Keratinocyte (primary cell): ENCODE measurements at regions not wholly inside any gene's neighbourhood (a gene's known extent, or its start where the extent isn't known, plus 50 kb on each side); places are given as distances from the start of the nearest gene placed in this dataset.

Source experiments
- EZH2 ChIP-seq: IDR thresholded peaks from one replicate; pipeline ENCODE4 v1.6.1; 2012; ENCODE audit warnings: inconsistent platforms, mild to moderate bottlenecking, low read length, moderate library complexity
- TF ChIP-seq, protein P1 (sequence below), 3 experiments: IDR thresholded peaks in 1 of 3; conservative IDR thresholded peaks in 1 of 3; optimal IDR thresholded peaks in 1 of 3; 2 replicates in 2 of 3; 3 replicates in 1 of 3; pipeline versions ENCODE3 to v1.5.1; 2011; ENCODE audit warnings: low read length in 3 of 3, mild to moderate bottlenecking in 3 of 3, moderate library complexity in 2 of 3, control low read depth in 1 of 3, inconsistent platforms in 1 of 3; ENCODE audit not compliant: insufficient read depth in 2 of 3; ENCODE audit errors: extremely low read depth in 1 of 3

DNA sequence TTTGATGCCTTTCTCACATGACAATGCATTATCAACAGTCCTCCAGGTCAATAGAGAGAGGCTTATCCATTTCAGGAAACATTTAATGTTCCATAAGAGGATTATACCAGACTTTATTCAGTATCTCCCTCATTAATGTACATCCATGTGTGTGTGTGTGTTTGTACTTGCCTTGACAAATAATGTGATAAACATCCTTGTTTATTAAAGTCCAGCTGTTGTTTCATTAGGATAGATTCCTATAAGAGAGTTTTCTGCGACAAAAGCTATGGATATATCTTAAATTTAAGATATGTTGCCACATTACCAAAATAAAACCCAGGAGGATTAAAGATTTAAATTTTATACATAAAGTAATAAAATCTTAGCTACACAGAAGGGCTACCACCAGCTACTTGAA is 492.6 kb downstream of the TOX3 start:
- TF ChIP-seq, protein P1, sequence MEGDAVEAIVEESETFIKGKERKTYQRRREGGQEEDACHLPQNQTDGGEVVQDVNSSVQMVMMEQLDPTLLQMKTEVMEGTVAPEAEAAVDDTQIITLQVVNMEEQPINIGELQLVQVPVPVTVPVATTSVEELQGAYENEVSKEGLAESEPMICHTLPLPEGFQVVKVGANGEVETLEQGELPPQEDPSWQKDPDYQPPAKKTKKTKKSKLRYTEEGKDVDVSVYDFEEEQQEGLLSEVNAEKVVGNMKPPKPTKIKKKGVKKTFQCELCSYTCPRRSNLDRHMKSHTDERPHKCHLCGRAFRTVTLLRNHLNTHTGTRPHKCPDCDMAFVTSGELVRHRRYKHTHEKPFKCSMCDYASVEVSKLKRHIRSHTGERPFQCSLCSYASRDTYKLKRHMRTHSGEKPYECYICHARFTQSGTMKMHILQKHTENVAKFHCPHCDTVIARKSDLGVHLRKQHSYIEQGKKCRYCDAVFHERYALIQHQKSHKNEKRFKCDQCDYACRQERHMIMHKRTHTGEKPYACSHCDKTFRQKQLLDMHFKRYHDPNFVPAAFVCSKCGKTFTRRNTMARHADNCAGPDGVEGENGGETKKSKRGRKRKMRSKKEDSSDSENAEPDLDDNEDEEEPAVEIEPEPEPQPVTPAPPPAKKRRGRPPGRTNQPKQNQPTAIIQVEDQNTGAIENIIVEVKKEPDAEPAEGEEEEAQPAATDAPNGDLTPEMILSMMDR (optimal IDR thresholded peaks at IDR 0.05 in 1 of 3, IDR thresholded peaks at IDR 0.05 in 1 of 3, conservative IDR thresholded peaks at IDR 0.05 in 1 of 3; ENCODE audit: extremely low read depth in 1 of 3, insufficient read depth in 2 of 3, low read length in 3 of 3) = no peak
- TF ChIP-seq EZH2 = no peak
